ENCODE measurements at regions not wholly inside any gene's neighbourhood (a gene's known extent, or its start where the extent isn't known, plus 50 kb on each side); places are given as distances from the start of the nearest gene placed in this dataset.

GRCh38 chr20:12748359-12748994 lies 260.3 kb upstream of the SPTLC3 start:
- no peak overlapping the region for H4K91ac ChIP-seq (replicated peaks; ENCODE audit: insufficient read length, low read length)
- DNase-seq (ENCODE audit: low read depth in 1 of 2, low spot score in 2 of 2) (no peak), FAIRE-seq (no peak)
- no peak overlapping the region for H2BK15ac ChIP-seq (ENCODE audit: low read length)
- no peak overlapping the region for H3K9ac ChIP-seq (replicated peaks in 1 of 4; ENCODE audit: extremely low read depth in 1 of 4, low read depth in 3 of 4, low read length in 3 of 4)
- H2BK120ac ChIP-seq (replicated peaks; ENCODE audit: low read depth, low read length): no peak overlapping the region
- no peaks in the 10 kb centered on the region for H3K23me2 ChIP-seq (ENCODE audit: low read depth, low read length)
- no peaks in the 10 kb centered on the region for H3K27me3 ChIP-seq (replicated peaks in 1 of 4; ENCODE audit: control insufficient read depth in 3 of 4, extremely low read depth in 1 of 4, insufficient read depth in 3 of 4, low read length in 3 of 4)
- H2BK20ac ChIP-seq (ENCODE audit: low read length): 0 out of 2 replicates have a peak overlapping the region, but pooled peaks have one; percentile 24
- no peaks in the 10 kb centered on the region for H3K36me3 ChIP-seq (ENCODE audit: control insufficient read depth in 2 of 4, insufficient read depth in 4 of 4, low read length in 3 of 4)
- H3K23ac ChIP-seq (ENCODE audit: insufficient read length): no peak overlapping the region
- POLR2A ChIA-PET (ENCODE audit: partially characterized antibody): interaction anchor here (0.7 to 6.6 kb wide), 3 partner anchors 13 to 55 kb away, joined by 3 to 54 read pairs (median 4); no protein-coding TSS in a partner anchor
- 79% methylated on average over 1 of the region's 1 CpG; no CpG with 5 or more reads in 1 of the 2 experiments for WGBS, 2 experiments (ENCODE audit: extremely low coverage in 1 of 2, insufficient coverage in 1 of 2, insufficient read length in 1 of 2, insufficient replicate concordance in 2 of 2, low coverage in 1 of 2, low lambda C conversion rate in 2 of 2, missing lambda C conversion rate in 1 of 2)
- no peak overlapping the region for H2AK5ac ChIP-seq (ENCODE audit: low read depth, low read length)
- H4K8ac ChIP-seq (ENCODE audit: extremely low read depth, insufficient read depth, low read length): no peak overlapping the region
- H3K4ac ChIP-seq (replicated peaks; ENCODE audit: insufficient read length, low read depth, low read length): no peak overlapping the region
- H3K79me1 ChIP-seq (ENCODE audit: low read depth, low read length): no peaks in the 10 kb centered on the region
- H2AFZ ChIP-seq (ENCODE audit: low read length): no peak overlapping the region
- peak overlapping the region; percentile 45; the same call in 1 of the 2 replicates for H2BK5ac ChIP-seq (ENCODE audit: low read depth, low read length)
- H4K5ac ChIP-seq (ENCODE audit: insufficient read length, low read depth, low read length): no peak overlapping the region
- no peak overlapping the region for H3K56ac ChIP-seq (replicated peaks; ENCODE audit: insufficient read length, low read depth, low read length)
- H3K4me1 ChIP-seq (replicated peaks in 1 of 4; ENCODE audit: control insufficient read depth in 3 of 4, insufficient read depth in 4 of 4, low read length in 3 of 4): peaks cover 1 to 20% (median 8%) of the 10 kb centered on the region in 4 experiments; a peak in 6 of 7 replicates
- peak overlapping the region in 1 of 2 experiments; percentile 20; a peak in 1 of 4 replicates for H3K4me2 ChIP-seq (ENCODE audit: insufficient read depth in 1 of 2, low read depth in 2 of 2, low read length in 2 of 2)
- no peak overlapping the region for H3K18ac ChIP-seq (ENCODE audit: extremely low read depth, low read length)
- H3K9me3 ChIP-seq (ENCODE audit: insufficient read depth in 2 of 2, low read depth in 1 of 2, low read length in 1 of 2): no peaks in the 10 kb centered on the region
- H3K14ac ChIP-seq (ENCODE audit: insufficient read length): no peak overlapping the region
- no peaks in the 10 kb centered on the region for H3K79me2 ChIP-seq (ENCODE audit: control insufficient read depth in 1 of 2, insufficient read depth in 2 of 2, low read length in 2 of 2)
- H3K27ac ChIP-seq (ENCODE audit: low read depth, low read length): no peak overlapping the region
- CTCF ChIA-PET (ENCODE audit: partially characterized antibody): interaction anchor here (1.5 kb wide), 1 partner anchor 52 kb away, joined by 3 read pairs; no protein-coding TSS in a partner anchor
- H4K20me1 ChIP-seq (replicated peaks in 1 of 2; ENCODE audit: control insufficient read depth in 1 of 2, insufficient read depth in 2 of 2, low read length in 2 of 2): no peaks in the 10 kb centered on the region
- 0 out of 2 replicates have a peak overlapping the region, but pooled peaks have one; percentile 18 for H2BK12ac ChIP-seq (ENCODE audit: low read depth, low read length)
- H3K4me3 ChIP-seq (ENCODE audit: extremely low read depth in 1 of 4, insufficient read depth in 2 of 4, low read depth in 3 of 4, low read length in 4 of 4): no peak overlapping the region
- TF ChIP-seq CHD2 (IDR thresholded peaks at IDR 0.05; ENCODE audit: low read length): no peak
- no peak for TF ChIP-seq RAD21 (IDR thresholded peaks at IDR 0.05 in 1 of 2, conservative IDR thresholded peaks at IDR 0.05 in 1 of 2; ENCODE audit: low read depth in 2 of 2, low read length in 2 of 2)
- no peak for TF ChIP-seq RXRA (IDR thresholded peaks at IDR 0.05; ENCODE audit: insufficient read depth, low read depth, low read length)
- TF ChIP-seq NRF1 (IDR thresholded peaks at IDR 0.05; ENCODE audit: low read depth, low read length): no peak
- no peak for TF ChIP-seq MAFK (IDR thresholded peaks at IDR 0.05; ENCODE audit: low read depth, low read length)
- TF ChIP-seq KDM5A (IDR thresholded peaks at IDR 0.05; ENCODE audit: low read length): no peak
- TF ChIP-seq TBP (IDR thresholded peaks at IDR 0.05; ENCODE audit: low read depth, low read length): no peak
- no peak for TF ChIP-seq TAF7 (optimal IDR thresholded peaks at IDR 0.05; ENCODE audit: borderline replicate concordance, low read depth, low read length)
- no peak for TF ChIP-seq SIX5 (IDR thresholded peaks at IDR 0.05; ENCODE audit: low read depth, low read length)
- no peak for TF ChIP-seq GABPA (IDR thresholded peaks at IDR 0.05; ENCODE audit: borderline replicate concordance, insufficient read depth, low read length)
- TF ChIP-seq ASH2L (IDR thresholded peaks at IDR 0.05; ENCODE audit: low read length): no peak
- TF ChIP-seq POLR2A (IDR thresholded peaks at IDR 0.05; ENCODE audit: control extremely low read depth in 1 of 2, low read depth in 2 of 2, low read length in 2 of 2): no peak

Measured in H1 (cell line).